ENCODE measurements at regions not wholly inside any gene's neighbourhood (a gene's known extent, or its start where the extent isn't known, plus 50 kb on each side); places are given as distances from the start of the nearest gene placed in this dataset.
"Not testable (repeated sequence)": the region's sequence is repeated elsewhere in the genome, so short reads cannot be mapped to it uniquely, and the experiment has no call there.

DNA sequence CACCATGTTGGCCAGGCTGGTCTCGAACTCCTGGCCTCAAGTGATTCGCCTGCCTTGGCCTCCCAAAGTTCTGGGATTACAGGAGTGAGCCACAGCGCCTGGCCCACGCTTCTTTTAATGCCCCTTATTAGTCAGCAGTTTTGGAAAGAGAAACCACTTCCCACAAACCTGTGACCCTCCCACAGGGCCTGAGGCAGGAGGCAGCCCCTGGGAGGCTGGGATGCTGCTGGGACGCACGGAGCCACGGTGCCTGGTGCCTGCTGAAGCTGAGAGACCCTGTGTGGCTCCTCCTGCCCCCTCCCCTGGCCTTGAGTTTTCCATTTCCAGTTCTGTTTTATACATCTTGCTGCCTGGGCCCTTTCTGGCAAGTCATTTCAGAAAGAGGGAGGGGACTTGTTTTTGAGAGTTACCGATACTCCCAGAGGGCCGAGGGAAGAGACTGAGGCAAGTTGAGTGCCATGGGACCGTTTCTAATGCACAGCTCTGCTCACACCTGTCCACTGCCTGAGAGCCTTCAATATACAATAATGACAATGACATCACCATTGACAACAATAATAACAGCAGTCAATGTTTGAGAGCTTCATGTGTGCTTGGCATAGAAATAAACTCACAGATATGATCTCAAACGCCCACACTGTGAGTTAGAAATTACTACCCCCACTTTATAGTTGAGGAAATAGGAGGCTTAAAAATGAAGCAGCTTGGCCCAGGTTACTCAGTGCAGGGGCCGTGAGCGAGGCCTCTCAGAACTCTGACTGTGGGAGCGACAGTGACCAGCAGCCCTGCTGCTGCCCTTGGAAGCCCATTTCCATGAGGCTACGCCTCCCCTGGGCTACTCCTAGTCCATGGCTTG, 78.1 kb upstream of the YWHAQ start:
- no peak for DNase-seq

DNA sequence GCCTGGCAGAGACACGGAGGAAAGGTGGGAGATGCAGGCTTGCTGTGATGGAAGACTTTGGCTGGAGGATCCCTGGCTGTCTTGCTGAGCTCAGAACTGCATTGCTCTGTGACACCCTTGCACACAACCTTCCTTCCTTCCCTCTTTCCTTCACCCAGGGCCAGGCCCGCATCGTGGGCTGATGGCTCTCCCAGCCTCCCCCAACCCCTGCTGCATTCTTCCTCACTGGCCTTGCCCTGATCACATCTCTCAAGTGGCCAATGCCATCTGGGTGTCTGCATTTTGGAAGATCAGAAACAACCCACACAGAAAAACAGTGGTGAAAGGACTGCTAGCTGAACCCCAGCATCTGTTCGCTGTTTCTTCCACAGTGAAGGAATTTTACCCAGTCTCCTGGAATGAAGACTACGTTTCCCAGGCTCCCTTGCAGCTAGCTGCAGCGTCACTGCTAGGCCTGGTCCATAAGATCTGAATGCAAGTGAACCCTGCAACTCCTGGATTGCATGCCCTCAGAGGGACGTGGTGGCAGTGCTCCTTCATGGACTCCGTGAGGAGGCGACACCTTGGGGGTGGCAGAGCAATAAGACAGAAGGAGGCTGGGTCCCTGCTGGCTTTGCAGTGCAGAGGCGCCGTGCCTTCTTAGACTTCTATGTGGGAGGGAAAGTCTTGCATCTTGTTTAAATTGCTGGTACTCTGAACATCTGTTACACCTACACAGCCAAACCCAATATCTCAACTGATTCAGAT, 78.9 kb upstream of the YWHAQ start:
- DNase-seq: no peak

DNA sequence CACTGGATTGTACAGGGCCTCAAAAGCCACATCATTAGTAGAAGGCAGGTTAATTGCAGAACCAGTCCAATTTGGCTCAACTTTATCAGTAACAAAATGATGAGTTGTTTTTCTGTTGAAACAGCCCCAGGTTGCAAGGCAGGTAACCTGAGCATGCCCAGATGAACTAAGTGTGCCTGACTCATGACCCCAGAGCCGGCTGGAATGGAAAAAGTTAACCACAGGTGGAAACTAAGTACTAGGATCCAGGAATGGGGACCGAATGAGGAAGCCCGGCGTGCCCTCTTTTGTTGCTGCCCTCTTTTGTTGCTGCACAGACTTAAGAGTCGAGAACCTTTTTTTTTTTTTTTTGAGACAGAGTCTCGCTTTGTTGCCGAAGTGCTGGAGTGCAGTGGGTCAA, 79.5 kb upstream of the YWHAQ start:
- no peak for DNase-seq

DNA sequence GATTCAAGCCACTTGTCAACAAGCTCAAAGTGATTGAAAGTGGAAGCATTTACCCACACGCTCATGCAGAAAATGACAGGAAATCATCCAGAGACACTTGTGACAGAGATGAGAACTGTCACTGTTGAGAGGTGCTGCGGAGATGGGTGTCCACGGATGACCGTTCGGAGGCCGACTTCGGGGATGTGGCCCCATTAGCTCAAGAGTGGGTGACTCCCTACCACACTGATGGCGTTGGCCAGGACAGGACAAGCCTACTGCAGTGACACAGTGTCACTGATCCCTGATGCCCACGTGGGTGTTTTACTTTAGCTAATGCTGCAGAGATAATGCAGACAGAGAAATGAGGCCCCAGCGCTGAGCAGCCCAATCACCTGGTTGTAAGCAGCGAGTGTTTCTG, 81.5 kb upstream of the YWHAQ start:
- DNase-seq: no peak

DNA sequence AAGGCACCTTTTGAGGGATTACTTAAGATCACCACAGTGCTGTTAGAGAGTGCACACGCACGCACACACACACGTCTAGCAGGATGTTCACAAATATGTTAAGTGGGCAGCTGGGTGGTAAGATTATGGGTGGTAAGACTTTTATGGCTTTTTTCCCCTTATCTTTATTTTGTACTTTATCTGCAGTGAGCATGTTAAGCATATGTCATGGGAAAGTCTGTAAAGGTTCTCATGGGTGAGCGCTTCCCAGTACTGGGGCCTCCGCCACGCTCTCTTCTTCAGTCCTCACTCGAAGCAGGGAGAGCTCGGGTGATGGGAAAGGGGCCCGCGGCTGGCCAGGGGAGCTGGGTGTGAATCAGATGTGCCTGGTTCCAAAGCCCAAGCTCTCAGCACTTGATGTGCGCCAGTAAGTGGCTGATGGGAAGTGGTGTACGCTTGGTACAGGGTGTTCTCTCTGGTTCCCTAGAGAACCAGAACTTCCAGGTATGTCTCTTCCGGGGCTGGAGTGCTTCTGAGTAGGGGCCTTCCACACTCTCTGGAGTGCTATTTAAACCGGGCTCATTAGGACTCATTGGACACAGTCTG, 83.9 kb upstream of the YWHAQ start:
- DNase-seq: no peak

DNA sequence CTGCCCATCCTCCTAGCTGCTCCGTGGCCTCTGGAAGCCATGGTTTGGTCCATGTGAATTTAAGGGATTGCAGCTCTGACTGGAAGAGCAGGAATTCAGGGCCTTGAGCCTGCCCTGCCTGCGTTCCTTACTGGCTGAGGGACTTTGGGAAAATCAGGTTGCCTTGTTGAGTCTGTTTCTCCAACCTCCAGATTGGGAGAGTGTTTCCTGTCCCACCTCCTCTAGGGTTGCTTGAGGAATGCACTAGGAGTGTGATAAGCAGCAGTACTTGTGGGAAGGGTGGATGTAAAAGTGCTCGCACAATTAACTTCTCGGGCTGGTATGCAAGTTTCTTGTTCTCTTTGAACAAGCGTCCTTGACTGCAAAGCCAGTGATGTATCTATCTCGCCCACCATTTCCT, 84.4 kb upstream of the YWHAQ start:
- DNase-seq: no peak

DNA sequence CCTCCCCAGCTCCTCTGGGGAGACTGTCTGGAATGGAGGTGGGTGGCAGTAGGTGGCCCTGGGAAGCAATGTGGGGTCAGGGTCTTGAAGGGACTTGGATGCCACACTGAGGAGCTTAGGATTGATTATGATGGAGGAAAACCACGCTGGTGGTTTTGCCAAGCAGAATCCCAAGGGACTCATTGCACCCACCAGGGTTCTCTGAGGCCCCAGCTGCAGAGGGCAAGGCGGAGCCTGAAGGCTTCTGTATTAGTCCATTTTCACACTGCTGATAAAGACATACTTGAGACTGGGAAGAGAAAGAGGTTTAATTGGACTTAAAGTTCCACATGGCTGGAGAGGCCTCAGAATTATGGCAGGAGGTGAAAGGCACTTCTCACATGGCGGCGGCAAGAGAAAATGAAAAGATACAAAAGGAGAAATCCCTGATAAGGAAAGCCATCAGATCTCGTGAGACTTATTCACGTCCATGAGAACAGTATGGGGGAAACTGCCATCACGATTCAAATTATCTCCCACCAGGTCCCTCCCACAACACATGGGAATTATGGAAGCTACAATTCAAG, 87.2 kb upstream of the YWHAQ start:
- no peak for DNase-seq

DNA sequence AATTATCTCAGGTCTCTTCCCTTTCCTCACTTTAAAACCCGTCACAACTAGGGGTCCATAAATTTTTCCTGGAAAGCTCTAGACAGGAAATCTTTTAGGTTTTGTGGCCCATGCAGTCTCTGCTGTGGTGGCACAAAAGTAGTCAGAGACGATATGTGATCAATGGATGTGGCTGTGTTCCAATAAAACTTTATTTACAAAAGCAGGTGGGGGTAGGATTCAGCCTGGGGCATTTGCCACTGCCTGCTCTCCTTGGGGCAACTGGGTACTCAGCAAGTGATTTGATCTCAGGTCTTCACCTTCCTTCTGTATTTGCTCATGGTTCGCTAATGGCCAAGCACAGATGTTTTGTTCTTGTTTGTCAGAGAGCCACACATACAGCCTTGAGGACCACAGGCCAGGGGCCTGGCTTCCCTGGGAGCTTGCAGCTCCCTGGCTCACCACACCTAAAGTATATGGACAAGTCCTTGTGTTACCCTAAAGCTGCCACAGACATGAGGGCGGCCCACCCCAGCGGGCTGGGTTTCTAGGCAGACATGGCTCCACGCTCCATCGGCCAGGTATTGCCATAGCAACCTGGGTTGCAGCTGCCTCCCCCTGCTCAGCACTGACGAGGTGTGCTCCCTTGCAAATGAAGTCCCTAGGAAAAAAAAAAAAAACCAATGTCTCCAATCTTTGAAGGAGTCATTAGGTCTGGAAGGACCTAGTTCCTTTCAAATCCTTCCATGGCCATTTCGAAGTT, 89.7 kb upstream of the YWHAQ start:
- no peak for DNase-seq

DNA sequence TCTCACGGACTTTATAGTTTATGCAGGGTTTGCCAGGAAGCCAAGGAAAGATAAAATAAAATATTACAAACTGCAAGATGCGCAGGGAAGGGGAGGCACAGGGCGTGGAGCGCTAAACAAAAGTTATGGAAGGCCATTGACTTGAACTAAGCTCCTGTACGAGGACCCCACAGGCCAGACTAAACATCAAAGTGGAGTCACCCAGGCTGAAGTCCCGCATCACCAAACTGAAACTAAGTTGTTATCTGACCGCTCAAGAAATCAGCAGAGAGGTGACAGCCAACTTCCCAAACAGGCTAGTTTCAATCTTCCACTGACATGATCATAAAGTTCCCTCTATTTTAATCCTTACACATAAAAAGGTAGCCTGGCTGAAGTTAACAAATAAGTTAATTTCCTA, 90.5 kb upstream of the YWHAQ start:
- no peak for DNase-seq

DNA sequence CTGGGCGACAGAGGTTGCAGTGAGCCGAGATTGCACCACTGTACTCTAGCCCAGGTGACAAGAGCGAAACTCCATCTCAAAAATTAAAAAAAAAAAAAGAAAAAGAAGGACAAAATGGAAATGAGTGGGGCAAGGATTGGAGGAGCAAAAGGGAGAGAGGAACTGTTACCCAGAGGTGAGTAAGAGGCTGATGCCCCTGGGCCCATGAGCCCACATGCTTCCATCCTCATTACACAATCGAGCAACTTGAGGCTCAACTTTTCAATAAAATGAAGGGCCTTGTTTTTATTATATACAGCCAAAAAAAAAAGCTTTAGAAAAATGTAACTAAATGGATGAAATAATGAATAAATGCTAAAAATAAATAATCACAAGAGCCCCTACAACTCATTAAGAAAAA, 91.7 kb upstream of the YWHAQ start:
- no peak for DNase-seq

DNA sequence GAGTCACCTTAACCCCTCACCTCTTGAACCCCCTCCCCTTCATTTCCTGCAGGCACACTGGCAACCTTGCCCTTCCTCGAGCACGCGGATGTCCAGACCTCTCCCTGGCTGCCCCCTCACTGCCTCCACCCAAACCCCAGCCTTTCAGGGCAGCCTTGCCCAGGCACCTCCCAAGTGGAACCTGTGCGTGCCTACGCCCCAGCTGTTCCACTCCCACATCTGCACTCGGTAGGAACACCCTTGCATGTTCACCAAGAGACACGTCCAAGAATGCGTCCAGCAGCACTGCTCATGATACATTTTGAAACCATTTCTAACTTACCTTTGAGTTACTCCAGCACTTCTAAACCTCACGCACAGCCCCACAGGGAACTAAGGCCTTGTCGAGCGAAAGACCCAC, 93.8 kb upstream of the YWHAQ start:
- no peak for DNase-seq

DNA sequence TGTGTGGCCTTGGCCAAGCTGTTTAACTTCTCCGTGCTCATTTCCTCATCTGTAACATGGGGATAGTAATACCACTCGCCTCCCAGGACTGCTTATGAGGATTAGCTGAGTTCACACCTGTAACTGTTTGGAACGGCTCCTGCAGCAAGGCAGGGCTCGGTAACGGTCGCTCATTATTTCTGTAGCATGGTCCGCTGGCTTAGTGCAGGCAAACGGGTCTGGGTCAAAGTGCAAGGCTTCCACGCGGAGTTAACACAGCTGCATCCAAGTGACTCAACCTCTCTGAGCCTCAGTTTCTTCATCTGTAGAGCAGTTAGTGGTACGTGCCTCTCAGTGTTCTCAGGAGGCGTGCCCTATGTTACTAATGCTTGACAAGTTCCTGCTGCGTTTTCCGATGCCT, 94.3 kb upstream of the YWHAQ start:
- DNase-seq: no peak

DNA sequence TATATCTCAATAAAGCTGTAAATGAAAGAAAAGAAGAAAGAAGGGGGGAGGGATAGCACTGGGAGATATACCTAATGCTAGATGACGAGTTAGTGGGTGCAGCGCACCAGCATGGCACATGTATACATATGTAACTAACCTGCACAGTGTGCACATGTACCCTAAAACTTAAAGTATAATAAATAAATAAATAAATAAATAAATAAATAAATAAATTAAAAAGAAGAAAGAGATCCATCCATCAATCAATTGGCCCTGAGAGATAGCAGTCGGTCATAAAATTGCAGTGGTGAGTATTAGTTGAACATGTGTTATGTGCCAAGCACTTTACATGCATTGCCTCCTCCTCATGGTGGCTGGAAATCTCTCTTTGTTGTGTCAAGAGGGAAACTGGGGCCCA, 95.2 kb upstream of the YWHAQ start:
- DNase-seq: not testable (repeated sequence)

DNA sequence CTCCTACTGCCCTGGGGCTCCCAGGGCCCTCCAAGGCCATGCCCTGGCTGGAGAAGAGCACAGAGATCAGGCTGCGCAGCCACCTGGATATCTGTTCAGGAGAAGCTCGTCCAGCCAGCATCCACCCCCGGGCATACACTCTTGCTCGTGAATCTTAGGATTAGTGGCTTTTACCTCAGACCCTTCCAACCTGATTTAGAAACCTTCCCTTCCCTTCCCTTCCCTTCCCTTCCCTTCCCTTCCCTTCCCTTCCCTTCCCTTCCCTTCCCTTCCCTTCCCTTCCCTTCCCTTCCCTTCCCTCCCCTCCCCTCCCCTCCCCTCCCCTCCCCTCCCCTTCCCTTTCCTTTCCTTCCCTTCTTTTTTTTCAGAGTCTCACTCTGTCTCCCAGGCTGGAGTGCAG, 99.7 kb upstream of the YWHAQ start:
- not testable (repeated sequence) for DNase-seq

DNA sequence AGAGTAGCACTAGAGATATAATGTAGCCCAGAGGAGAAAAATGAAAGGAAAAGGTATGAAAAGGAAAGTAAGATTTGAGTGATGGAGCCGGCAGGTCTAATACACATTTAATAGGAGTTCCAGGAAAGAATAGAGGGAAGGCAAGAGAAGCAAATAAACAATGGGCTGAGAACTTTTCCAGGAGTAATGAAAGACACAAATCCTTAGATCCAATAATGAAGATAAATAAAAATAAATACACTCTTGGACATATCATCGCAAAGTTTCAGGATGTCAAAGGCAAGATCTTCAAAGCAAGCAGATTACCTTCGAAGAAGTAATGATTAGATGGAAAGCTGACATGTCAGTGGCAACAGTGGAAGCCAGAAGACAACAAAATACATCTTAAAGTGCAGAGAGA, 102.0 kb upstream of the YWHAQ start:
- DNase-seq: no peak

DNA sequence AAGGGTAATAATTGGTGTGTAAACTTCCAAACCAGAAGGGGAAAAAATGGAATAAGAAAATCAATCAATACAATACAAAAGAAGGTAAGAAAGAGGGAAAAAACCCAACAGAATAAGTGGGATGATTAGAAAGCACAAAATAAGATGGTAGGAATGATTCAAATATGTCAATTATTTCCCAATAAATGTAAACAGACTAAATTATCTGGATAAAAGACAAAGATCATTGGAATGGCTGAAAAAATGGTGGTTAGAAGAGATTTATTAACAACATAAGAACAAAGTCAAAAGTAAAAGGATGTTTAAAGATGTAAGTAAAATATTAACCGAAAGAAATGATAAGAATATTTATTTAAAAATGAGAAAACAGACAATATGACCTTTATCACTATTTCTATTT, 103.5 kb upstream of the YWHAQ start:
- no peak for DNase-seq

DNA sequence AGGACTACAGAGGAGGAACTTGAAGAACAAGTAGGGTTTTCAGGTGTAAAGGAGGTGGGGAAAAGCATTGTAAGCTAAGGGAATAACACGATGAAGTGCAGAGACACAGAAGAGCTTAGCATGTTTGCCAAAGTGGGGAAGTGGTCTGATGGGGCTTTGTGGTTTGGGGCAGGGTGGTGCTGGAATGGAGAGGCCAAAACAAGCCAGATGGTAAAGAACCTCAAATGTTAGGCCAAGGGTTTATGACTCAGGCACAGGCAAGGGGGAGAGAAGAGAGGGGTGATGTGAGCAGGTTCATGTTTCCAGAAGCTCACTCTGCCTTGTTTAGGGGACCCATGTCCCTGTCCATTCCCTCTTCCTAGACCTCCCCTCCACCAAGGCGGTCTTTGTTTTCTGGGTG, 104.5 kb upstream of the YWHAQ start:
- no peak for DNase-seq

DNA sequence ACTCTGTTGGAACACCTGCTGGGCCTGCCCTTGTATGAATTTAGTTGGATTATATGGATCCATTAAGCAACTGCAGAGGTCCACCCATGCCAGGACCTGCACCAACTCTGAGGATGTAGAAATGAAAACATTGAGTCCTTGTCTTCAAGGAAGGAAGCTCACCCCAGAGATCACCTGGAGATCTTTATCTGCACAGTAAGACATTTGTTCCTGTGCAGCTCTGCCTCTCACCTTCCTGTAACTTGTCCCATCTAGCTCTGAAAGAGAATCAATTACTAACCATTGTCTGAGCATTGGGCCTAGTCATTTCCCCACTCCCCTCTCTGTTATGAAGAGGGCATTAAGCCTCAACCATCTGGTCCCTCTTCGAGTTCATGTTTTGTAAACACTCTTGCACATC, 105.2 kb upstream of the YWHAQ start:
- DNase-seq: no peak

DNA sequence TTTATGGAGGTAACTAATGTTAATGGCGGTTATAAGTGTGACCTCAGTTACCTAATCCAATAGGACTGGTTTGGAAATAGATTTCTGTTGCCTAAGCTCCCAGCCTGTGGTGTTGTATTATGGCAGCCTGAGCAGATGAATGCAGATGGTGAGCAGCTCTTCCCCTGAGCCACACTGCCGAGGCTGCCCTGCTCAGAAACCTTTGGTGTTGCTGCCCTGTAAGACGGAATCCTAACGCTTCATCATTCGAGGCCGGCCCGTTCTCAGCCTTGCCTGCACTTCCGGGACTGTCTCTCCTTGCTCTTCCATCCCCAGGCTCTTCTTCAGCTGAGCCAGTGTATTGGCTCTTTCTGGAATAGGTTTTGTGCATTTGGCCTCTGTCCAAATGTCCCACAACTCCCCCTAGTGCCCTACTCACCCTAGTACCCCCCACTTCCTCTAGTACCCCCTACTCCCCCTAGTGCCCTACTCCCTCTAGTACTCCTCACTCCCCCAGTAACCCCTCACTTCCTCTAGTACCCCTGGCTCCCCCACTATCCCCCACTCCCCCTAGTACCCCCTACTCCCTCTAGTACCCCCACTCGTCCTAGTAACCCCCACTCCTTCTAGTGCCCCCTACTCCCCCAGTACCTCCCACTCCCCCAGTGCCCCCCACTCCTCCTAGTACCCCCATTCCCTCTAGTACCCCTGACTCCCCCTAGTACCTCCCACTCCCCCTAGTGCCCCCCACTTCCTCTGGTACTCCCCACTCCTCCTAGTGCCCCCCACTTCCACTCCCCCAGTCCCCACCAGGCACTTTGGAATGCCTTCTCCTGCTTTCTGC, 106.0 kb upstream of the TAF1B start:
- peak; percentile 40 for DNase-seq

DNA sequence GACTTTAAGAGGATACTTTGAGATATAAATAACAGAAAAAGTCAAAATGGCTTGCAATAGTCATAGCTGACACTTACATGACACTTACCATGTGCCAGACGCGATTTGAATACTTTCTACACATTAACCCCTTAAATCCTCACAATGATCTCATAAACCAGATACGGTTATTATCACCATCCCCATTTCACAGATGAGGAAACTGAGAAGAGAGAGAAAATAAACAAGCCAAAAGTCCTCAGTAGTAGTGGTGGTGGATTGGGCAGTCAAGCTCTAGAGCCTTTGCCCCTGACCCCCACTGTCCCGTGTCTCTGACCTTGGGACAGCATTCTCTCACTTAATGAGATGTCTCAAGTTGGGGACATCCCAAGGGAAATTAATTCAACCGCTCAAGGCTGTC, 105.2 kb upstream of the TAF1B start:
- no peak for DNase-seq

DNA sequence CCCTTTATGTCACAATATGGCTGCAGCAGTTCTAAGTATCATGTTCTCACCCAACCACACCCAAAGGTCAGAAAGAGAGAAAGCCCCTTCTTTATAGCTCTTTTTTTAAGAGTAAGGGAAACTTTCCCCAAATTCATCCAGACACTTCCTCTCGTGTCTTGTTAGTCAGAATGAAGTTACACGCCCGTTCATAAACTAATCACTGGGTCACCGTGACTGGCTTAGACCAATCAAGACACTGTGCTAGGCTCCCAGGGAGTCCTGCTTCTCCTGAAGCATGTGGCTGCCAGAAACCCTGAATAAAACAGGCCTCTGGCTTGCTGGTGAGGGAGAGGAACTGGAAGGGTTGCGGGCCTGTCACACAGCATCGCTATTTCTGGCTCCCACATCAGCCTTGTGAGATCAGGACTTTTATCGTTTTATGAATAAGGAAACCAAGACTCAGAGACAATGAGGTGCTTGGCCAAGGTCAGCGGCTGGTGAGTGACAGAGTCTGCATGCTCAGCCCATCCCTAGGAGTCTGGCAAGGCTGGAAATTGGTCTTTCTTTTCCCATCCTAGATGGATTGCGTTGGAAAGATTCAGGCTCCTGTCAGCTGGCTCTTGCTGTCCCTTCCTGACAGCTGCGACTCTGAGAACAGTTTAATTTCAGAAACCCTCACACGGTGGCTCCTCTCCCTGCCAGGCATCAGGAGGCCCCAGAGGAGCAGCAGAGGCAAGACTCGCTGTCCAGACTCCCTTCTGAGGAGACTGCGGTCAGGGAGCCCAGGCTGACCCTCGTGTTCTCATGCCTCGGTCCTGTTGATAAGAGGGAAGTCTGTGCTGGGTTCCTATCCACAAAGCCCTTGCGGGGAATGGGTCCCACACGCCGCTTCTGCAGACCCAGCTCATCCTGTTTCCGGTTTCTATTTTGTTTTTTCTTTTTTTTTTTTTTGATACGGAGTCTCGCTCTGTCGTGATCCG, 104.5 kb upstream of the TAF1B start:
- peak; percentile 30 for DNase-seq

All from fibroblast of skin of right biceps (primary cell).